Panc1 (cell line): ENCODE measurements at regions not wholly inside any gene's neighbourhood (a gene's known extent, or its start where the extent isn't known, plus 50 kb on each side); places are given as distances from the start of the nearest gene placed in this dataset.

Experiments used
- ATAC-seq: fragments of 200-7000 bp; cut with Tn5 transposase; 2 replicates; pipeline ENCODE4 v1.9.1; 2020; ENCODE audit warnings: mild to moderate bottlenecking, moderate library complexity
- BruUV-seq: library from RNA; stranded (reverse); fragments of 400-500 nt; replicated peaks from 2 replicates; lab custom pipeline; 2021; lab: Mats Ljungman, UMichigan
- CTCF ChIA-PET: fragments of 300-600 bp; sonication (Branson Sonifier 250); formaldehyde crosslinking; loops from one replicate; lab custom pipeline; 2022; ENCODE audit warnings: antibody characterized with exemption; lab: Charles Lee
- POLR2A ChIA-PET: fragments of 300-600 bp; sonication (Branson Sonifier 250); formaldehyde crosslinking; loops from one replicate; lab custom pipeline; 2022; ENCODE audit warnings: antibody characterized with exemption; lab: Charles Lee
- DNase-seq: peaks from one replicate; pipeline ENCODE4 v3.0.0-alpha.2; 2010; ENCODE audit warnings: low read depth, low spot score
- H3K27ac ChIP-seq: 2 replicates; pipeline ENCODE4 v1.5.1; 2011; ENCODE audit warnings: mild to moderate bottlenecking, low read length, inconsistent platforms
- H3K27me3 ChIP-seq: fragments of 200-500 bp; sonication (Bioruptor generic); 2 replicates; pipeline ENCODE4 v1.6.0; 2014; ENCODE audit warnings: low read length, inconsistent platforms; ENCODE audit not compliant: control insufficient read depth, insufficient read depth
- H3K36me3 ChIP-seq: fragments of 200-500 bp; sonication (Bioruptor generic); 2 replicates; pipeline ENCODE4 v1.5.1; 2014; ENCODE audit warnings: inconsistent platforms, mild to moderate bottlenecking, low read length, moderate library complexity; ENCODE audit not compliant: control insufficient read depth, insufficient read depth
- H3K4me1 ChIP-seq: 2 replicates; pipeline ENCODE4 v1.5.1; 2011; ENCODE audit warnings: inconsistent platforms, mild to moderate bottlenecking, low read length, moderate library complexity; ENCODE audit not compliant: control insufficient read depth, insufficient read depth
- H3K4me3 ChIP-seq, 2 experiments: 2 replicates each; pipeline ENCODE4 v1.5.1; 2011 to 2012; ENCODE audit warnings: low read depth in 2 of 2, low read length in 2 of 2, mild to moderate bottlenecking in 2 of 2, inconsistent platforms in 1 of 2, moderate library complexity in 1 of 2
- H3K9me3 ChIP-seq: fragments of 200-500 bp; sonication (Bioruptor generic); 2 replicates; pipeline ENCODE4 v1.5.1; 2014; ENCODE audit warnings: low read depth, mild to moderate bottlenecking, inconsistent platforms, low read length, moderate library complexity; ENCODE audit not compliant: control insufficient read depth, insufficient read depth
- CTCF ChIP-seq: fragments of 450-650 bp; IDR thresholded peaks from 2 replicates; pipeline ENCODE4 v1.5.1; 2017; ENCODE audit warnings: mild to moderate bottlenecking
- POLR2AphosphoS5 ChIP-seq: IDR thresholded peaks from 2 replicates; pipeline ENCODE4 v1.6.1; 2012; ENCODE audit warnings: mild to moderate bottlenecking, low read depth, low read length, moderate library complexity
- REST ChIP-seq, 2 experiments: IDR thresholded peaks; 2 replicates each; pipeline ENCODE4 v1.6.1; 2011 to 2012; ENCODE audit warnings: low read depth in 2 of 2, control low read depth in 1 of 2, low read length in 1 of 2, mild to moderate bottlenecking in 1 of 2, moderate library complexity in 1 of 2; ENCODE audit not compliant: insufficient read depth in 1 of 2
- SIN3A ChIP-seq: IDR thresholded peaks from 2 replicates; pipeline ENCODE4 v1.6.1; 2012; ENCODE audit warnings: low read depth, mild to moderate bottlenecking, low read length, moderate library complexity, borderline replicate concordance; ENCODE audit not compliant: insufficient read depth
- TCF7L2 ChIP-seq: IDR thresholded peaks from 2 replicates; pipeline ENCODE4 v1.6.1; 2011; ENCODE audit warnings: mild to moderate bottlenecking, low read depth, low read length, inconsistent platforms
- in situ Hi-C: cut with HindIII; loops from 2 replicates; pipeline ENCODE4 v1.10.0; 2016; ENCODE audit warnings: low sequenced_read_pairs, low pct_unique_long_range_greater_than_20kb
- intact Hi-C: fragments of 100-400 bp; cut with micrococcal nuclease; formaldehyde crosslinking; loops from one replicate; pipeline ENCODE4 v1.10.0; 2022; ENCODE audit not compliant: unreplicated experiment

GRCh38 chr3:181541414-181541813 is 170.3 kb upstream of the SOX2 start:
- DNase-seq = no peak
- TF ChIP-seq CTCF = no peak
- TF ChIP-seq REST (IDR thresholded peaks at IDR 0.05; ENCODE audit: insufficient read depth in 1 of 2, low read depth in 2 of 2, low read length in 1 of 2) = no peak
- TF ChIP-seq SIN3A = no peak
- no peak for TF ChIP-seq POLR2AphosphoS5
- TF ChIP-seq TCF7L2 = no peak
- CTCF ChIA-PET = no interaction called here

GRCh38 chr3:181534781-181535221 is 176.9 kb upstream of the SOX2 start:
- Histone ChIP-seq H3K9me3 (no peaks in the 10 kb centered on the region), H3K4me1 (no peaks in the 10 kb centered on the region), H3K27me3 (no peaks in the 10 kb centered on the region), H3K4me3 (no peak overlapping the region), H3K36me3 (no peaks in the 10 kb centered on the region), H3K27ac (no peak overlapping the region)
- TF ChIP-seq SIN3A (no peak), REST (IDR thresholded peaks at IDR 0.05; ENCODE audit: insufficient read depth in 1 of 2, low read depth in 2 of 2, low read length in 1 of 2) (no peak), TCF7L2 (no peak), POLR2AphosphoS5 (no peak), CTCF (no peak)
- DNase-seq = no peak
- in situ Hi-C loops (no loop called here), intact Hi-C loops (no loop called here)
- no peak for ATAC-seq
- no TSS peak for BruUV-seq
- ChIA-PET POLR2A (no interaction called here), CTCF (no interaction called here)

More at GRCh38 chr3:181541414-181541813, 170.3 kb upstream of the SOX2 start:
- POLR2A ChIA-PET = no interaction called here
- in situ Hi-C loops (no loop called here), intact Hi-C loops (no loop called here)
- no TSS peak for BruUV-seq
- Histone ChIP-seq H3K9me3 (no peaks in the 10 kb centered on the region), H3K27me3 (no peaks in the 10 kb centered on the region), H3K36me3 (no peaks in the 10 kb centered on the region), H3K4me1 (no peaks in the 10 kb centered on the region), H3K4me3 (no peak overlapping the region), H3K27ac (no peak overlapping the region)
- no peak for ATAC-seq
